HG03159 (cell line): ENCODE measurements at regions not wholly inside any gene's neighbourhood (a gene's known extent, or its start where the extent isn't known, plus 50 kb on each side); places are given as distances from the start of the nearest gene placed in this dataset.

Experiments
- ATAC-seq: cut with Tn5 transposase; IDR thresholded peaks from one replicate; pipeline ENCODE4 v1.9.1; 2021; ENCODE audit warnings: mild to moderate bottlenecking, moderate library complexity; ENCODE audit not compliant: unreplicated experiment

DNA sequence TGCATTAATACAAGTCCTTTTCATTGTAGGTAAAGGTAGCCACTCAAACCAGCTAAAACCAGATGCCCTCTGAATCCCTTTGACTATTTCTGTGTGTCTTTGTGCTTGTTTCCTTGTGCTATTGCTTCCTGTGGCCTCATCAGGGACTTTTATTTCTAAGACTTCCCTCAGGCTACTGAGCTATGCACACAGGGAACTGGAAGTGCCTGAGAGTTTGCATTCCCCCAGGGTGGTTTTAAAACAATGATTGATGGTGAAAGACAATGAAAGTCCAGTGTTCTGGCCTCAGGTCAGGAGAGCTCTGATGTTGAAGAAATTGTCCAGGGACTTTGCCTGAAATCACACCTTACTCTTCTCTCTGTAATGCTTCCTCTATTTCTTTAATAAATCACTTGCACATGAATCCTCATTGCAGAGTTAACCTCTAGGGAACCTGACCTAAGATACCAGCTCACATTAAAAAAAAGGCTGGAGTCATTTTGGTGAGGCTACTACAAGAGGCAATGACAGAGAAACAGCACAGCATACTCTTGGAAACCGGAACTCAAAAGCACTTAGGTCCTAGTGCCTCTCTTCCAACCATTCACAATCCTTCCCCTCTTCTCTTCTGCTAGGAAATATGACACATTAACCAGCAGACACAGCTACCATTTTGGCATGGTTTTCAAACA is 158.1 kb upstream of the NREP start:
- ATAC-seq: no peak

DNA sequence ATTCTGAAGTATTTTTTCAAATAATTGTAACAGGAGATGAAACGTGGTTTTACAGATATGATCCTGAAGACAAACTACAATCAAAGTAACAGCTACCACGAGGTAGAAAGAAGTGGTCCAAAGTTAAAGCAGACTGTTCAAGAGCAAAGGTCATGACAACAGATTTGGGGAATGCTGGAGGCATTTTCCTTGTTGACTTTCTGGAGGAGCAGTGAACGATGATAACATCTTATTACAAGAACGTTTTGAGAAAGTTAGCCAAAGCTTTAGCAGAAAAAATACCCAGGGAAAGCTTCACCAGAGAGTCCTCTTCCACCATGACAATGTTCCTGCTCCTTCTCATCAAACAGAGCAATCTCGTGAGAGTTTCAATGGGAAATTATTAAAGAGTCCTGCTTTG is 145.4 kb upstream of the NREP start:
- no peak for ATAC-seq

DNA sequence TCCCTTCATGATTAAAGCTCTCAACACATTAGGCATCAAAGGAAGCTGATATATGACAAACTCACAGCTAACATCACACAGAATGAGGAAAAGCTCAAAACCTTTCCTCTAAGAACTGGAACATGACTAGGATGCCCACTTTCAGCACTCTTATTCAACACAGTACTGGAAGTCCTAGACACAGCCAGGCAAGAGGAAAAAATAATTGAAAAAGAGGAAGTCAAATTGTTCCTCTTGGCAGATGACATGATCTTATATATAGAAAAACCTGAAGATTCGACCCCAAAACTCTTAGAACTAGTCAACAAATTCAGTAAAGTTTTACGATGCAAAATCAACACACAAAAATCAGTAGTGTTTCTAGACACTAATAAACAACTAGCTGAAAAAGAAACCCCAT is 144.3 kb upstream of the NREP start:
- ATAC-seq: no peak

DNA sequence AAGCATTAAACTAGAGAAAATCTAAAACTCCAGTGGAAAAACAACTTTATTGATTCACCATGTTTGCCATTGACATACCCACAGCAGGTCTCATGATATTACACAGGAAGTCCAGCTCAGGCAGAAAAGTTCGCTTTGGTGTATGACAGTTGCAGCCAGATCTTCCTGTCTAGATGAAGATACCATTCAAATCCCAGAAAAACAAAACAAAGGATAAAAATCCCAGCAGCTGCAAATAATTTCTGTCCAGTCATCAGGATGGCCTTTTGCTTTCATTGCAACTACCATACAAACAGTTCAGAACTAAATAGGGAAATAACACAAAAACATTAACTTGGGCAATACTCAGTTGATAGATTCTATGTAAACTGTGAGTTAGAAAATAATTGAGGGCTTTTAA is 136.0 kb upstream of the NREP start:
- ATAC-seq: no peak

DNA sequence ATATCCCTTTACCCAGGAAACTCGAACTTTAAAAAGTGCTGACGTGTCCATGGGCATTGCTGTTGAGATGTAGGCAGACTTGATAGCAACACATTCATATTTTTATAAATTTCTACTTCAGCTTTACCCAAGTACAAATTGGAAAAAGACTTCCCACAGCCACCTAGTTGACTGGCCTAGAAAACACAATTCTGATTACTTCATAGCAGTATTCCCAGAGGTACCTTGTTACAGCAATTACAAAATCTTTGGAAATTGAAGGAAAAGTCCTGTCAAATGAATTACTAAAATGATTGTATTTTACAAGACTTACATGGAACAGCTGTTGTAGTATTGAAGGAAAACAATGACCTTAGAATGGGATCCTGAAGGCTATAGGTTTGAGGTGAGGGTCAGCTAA is 130.7 kb upstream of the NREP start:
- no peak for ATAC-seq

DNA sequence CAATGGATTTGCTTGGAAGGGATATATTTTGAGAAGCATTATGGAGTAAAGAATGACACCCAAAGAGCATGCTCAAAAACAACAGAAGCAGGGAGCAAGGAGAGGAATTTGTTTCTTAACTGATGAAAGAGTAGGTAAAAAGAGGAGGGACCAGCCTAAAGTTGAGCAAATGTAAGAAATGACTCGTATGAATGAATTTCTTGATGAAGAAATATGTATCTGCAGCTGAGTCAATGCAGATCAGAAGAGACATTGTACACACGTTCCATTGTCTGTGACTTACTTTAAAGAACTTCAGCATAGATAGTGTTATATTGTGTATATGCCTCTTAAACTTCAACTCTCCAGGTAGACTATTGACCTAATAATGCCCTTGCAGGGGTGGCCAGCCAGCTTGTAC is 112.7 kb upstream of the NREP start:
- no peak for ATAC-seq

DNA sequence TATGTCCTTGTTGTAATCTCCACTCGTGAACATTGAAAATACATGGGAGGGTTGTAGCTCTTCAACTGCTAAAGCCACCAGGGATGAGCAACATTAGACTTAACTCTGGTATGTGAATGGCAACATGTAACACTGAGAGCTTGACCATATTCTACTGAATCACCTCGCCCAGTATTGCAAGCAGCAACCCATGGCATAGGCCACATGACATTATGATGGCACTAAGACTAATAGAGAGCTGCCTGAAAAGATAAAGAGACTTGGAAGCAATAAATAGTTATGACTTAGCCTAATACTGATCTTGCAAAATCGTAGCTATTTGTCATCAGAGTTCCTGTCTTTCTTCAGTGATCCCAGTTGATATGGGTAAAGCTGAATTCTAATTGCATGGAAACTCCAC is 108.4 kb upstream of the NREP start:
- ATAC-seq: no peak

DNA sequence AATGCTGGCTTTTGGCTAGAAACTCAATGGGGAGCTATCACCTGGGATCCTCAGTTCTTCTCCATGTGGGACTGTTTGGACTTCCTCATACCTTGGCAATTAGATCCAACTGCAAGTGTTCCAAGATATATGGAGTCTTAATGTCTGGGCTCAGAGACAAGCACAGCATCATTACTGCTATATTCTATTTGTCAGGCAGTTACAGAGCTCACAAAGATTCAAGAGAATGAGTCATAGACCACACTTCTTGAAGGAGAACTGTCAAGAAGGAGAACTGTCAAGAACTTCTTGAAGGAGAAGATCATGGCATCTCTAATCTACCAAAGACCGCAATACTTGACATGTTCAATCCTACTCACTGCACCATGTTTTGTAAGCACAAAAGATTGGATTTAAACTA is 106.8 kb upstream of the NREP start:
- ATAC-seq: no peak

DNA sequence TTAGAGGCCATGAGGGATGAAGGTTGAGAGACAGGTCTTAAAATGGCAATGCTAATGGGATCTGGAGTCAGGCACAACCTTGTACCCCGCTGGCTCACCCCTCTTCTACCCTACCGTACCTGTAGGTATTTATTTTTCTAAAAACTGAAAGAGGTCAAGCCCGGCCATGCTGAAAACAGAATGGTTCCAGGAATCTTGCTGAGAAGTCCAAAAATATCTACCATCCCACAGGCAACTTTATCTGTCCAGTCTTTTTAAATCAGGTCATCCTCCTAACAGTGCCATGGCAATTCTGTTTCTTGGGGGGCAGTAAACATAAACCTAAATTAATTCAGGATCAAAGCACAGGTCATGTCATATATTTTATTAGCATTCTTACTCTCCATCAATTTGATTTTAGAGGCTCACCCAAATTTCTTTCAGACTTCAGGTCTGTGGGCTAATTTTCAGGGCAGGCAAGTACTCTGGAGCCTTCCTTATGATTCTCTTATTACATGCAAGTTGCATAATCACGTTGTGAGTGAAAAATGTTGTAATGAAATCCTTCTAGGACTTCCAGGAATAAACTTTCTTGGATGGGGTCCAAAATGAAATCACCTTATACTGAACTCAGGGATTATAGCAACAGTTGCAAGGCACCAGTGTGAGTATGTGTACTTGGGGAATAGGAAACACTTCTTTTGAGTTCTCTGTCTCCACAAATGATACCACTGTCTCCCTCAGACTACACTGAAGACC is 102.7 kb upstream of the NREP start:
- no peak for ATAC-seq

DNA sequence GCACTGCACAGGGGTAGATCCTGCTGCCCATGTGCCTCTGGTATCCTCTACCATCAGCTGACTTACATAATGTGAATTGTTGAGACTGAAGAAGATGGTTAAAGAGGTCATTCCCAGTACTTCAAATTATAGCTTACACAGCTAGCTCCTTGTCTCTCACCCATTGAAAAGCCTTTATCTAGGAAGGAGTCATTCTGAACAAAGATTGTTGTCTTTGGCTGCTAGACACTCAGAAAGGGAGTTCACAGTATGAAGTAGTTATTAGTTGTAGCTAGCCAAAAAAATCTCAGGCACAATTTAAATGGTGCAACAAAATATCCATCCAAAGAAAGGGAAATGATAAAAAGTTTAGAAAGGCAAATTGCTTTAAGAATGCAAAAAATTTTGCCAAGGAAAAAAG is 102.0 kb upstream of the NREP start:
- ATAC-seq: no peak

DNA sequence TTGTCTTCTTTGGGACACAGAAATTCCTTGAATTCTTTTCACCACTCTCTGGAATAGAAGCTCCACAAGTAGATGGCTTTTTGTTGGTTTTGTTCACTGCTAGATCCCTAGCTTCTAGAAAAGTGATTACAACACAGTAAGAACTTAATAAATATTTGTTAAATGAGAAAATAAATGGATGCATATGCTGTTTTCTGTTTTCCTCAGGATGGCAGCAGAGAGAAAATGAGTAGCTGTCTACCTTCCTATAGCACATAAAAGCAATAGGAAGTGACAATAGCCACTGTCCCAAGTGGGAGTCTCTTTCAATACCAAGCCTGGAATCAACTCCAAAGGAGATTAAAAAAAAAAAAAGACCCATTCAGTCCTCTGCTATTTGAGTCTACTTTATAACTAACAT is 100.6 kb upstream of the NREP start:
- no peak for ATAC-seq

DNA sequence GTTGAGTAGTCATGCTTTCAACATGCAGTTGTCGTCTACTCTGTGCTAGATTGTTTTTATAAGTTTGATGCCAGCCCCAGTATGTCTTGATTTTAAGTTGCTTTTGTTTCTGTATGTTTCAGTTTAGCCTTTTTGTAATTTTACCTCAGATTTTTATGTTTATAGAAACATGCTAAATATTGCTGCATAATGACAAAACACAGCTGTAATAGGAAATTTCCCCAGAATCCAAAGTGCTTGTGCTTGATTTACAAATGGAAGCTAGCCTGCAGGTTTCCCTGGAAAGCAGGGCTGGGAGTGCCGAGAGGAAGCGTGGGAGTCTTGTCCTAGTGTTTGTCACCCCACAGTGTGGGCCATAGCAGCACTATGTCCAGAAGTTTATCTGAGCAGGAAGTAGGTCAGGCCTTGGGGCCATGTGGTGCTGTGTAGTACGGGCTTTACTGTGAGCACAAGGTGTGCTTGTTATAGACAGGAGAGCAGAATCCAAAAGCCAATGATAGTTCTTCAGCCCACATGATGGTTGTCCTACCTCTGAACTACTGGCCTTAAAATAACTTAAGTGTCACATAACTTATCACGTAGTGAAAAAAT is 100.0 kb upstream of the NREP start:
- ATAC-seq: no peak

DNA sequence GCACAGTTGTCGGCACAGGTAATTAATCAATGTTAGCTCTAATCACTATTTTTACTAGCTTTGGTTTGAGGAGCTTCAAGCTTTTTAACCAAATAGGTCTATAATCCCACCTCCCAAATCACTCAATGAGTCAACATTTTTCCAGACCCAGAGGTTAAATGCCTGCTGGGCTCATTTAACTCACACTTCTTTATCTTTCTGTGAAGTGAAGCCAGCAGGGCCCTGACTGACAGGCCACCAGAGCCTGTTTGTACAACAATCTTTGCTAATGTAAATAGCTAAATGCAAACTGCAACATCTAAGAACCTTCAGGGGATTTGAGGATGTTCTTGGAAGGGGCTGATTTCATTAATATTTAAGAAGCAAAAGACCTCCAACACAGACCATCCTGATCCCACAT is 98.4 kb upstream of the NREP start:
- ATAC-seq: no peak

DNA sequence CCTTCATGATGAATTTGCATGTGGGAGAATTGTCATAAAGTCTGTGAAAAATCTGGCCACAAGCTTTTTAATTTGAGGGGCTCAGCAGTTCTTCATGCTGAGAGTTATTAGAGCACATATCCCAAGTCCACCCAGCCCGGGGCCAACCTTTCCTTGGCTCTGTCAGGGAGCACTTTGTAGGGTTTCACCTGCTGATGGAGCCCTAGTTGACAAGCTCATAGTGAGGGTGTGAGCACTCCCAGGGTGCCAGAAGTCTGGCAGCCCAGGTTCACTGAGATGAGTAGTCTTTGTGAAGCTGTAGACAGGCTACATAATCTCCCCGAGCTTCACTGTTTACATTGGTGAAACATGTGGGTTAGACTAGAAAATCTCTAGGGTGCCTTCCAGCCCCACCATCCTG is 97.2 kb upstream of the NREP start:
- ATAC-seq: peak; percentile 16

DNA sequence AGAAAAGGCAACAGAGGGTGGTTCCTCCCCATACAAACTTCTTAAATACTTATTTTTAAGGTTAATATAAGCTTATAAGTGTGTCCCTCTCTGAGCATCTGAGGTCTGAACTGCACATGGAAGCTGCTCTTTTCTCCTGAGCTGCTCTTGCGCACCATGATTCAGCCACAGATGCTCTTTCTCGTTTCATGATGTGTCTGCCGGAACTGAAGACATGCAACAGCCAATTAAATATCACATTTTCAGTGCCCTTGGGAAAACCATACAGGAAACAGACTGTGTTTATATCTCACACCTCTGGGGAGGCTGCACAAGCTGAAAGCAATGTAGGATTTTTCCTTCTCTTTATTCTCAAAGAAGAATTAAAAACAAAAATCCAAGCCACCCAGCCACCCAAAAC is 96.8 kb upstream of the NREP start:
- peak; percentile 44 for ATAC-seq

DNA sequence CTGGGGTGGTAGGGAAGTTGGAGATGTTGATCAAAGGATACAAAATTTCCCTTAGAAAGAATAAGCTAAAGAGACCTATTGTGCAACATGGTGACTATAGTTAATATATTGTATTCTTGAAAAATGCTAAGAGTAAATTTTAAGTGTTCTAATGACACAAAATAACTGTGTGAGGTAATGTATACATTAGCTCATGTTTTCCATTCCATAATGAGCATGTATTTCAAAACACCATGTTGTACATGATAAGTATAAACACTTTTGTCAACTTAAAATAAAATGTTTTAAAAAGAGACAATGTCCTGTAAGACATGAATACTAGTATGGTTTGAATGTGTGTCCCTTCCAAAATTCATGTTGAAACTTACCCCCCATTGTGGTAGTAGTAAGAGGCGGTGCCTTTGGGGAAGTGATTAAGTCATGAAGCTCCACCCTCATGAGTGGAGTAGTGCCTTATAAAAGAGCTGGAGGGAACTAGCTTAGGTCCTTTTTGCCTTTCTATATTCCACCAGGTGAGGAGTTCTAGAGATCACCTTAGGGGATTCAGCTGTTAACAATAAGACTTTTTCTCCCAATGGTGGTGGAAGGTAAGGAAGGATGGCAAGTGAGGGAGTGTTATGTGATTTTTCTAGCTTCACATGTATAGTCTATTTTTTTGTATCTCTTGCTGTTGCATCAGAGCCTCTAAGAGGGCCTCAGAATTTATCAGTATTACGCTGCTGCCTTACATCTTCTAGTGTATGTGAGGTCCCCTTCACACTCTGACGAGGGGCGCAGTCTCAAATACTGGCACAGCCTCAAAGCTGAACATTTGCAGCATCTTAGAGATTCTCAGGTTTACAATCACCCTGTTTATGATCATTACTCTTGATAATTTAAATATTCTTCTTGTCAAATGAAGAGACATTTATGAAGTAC is 94.9 kb upstream of the NREP start:
- ATAC-seq: no peak

DNA sequence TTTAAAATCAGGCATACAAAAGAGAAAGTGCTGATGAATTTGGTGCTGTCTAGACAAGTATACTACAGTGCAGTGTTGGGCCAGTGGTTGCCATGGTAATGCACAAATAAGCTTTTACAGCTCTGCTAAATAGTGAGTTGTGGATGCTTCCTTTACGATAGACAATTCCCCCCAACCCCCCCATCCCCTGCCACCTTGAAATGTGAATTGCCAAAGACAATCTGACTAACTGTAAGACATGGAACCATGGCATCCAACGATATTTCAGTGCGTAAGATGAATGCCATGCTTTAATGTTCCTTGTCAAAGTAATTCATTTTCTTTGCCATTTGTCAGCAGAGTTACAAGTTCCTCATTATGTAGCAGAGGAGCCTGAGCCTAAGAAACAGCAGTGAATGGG is 91.5 kb upstream of the NREP start:
- no peak for ATAC-seq

DNA sequence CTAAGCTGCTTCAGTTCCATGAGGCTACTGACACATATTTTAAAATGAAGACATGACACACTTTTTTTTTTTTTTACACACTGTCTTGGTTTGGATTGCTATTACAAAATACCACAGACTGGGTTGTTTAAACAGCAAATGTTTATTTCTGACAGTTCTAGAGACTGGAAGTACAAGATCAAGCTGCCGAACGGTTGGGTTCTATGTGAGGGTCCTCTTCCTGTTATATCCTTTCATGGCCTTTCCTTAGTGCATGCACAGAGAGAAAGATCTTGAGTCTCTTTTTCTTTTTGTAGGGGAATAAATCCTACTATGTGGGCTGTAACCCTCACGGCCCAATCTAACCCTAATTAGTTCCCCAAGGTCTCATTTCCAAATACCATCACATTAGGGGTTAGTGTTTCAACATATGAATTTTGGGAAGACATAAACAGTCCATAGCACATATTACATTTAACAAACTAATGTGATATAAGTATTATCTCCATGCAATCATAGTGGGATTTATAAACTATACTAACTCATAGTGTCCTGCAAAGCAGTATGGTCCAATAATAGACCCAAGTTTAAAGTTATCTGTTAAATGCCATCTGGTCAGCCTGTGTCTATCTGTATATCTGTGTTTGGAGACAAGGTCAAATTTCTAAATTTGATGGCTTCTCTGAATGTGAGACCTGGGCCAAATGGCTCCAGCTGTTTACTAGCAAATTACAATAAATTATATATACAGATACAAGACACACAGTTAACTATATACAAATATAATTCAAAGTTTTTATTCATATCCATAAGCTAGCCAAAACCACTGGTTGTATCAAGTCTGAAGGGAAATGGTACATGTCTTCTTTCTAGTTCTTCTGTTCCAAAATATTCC is 90.3 kb upstream of the NREP start:
- no peak for ATAC-seq

DNA sequence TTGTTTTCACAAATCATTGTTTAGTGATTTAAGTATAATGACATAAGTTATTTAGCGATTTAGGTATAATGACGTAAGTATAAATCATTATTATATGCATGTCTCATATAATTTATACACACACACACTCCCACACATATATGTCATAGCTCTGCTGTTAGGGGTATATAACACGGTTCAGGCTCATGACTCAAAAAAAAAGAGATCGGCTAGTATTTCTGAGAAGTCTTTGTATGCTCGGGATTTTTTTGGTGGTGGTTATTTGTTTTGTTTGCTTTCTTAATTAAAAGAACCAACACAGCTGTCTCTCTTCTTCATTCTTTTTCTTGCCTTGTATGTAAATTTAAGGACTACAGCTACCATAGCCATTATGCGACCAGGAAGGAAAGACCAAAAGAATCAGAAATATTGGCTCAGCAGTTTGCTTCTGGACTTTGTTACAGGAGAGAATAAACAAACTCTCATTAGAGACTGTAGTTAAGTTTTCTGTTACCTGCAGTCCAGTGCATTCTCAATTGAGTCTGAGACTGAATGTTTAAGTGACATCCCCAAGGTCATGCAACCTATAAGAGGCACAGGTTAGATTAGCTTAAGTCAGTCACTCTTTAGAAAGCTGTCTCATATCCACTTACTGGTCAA is 83.2 kb upstream of the NREP start:
- ATAC-seq: no peak

DNA sequence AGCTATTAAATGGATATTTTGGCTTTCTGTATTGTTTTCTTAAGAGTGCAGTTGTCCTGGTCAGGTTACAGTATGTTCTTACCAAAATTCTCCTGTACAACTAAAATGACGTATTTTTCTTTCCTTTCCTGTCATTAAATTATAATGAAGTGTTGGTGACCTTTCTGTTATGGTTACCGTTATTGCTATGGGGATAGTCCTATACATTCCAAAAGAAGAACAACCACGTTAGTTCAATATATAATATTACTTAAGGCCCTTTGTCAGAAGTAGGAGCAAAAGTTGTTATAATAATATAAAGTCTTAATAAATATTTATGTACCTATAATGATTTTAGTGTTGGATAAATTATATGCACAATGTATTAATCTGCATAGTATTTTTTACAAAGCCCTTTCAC is 82.4 kb upstream of the NREP start:
- no peak for ATAC-seq
